Activated CD8-positive, alpha-beta memory T cell treated with anti-CD3 and anti-CD28 coated beads, Interleukin-2, amount 10 ng/mL, durations not matched to agents 7 days and 5 days (primary cell): ENCODE measurements at regions not wholly inside any gene's neighbourhood (a gene's known extent, or its start where the extent isn't known, plus 50 kb on each side); places are given as distances from the start of the nearest gene placed in this dataset.

Experiments used
- ATAC-seq: fragments of 150-1000 bp; cut with Tn5 transposase; one replicate; pipeline ENCODE4 v1.10.0; 2021; ENCODE audit warnings: moderate library complexity
- CTCF ChIA-PET: fragments of 350-600 bp; sonication (Branson Sonifier 250); formaldehyde crosslinking; loops from one replicate; lab custom pipeline; 2021; ENCODE audit warnings: antibody characterized with exemption; lab: Charles Lee
- DNase-seq: peaks from one replicate; pipeline ENCODE4 v3.0.0-alpha.2; 2020
- H3K27ac Mint-ChIP-seq: one replicate; pipeline ENCODE4 v1.8.0; 2021; ENCODE audit warnings: mild to moderate bottlenecking, mixed read lengths
- H3K27me3 Mint-ChIP-seq: one replicate; pipeline ENCODE4 v1.8.0; 2021; ENCODE audit warnings: mixed read lengths
- H3K36me3 Mint-ChIP-seq: one replicate; pipeline ENCODE4 v1.8.0; 2021; ENCODE audit warnings: mild to moderate bottlenecking, mixed read lengths
- H3K4me1 Mint-ChIP-seq: one replicate; pipeline ENCODE4 v1.8.0; 2021; ENCODE audit warnings: mixed read lengths
- H3K4me3 Mint-ChIP-seq: one replicate; pipeline ENCODE4 v1.8.0; 2021; ENCODE audit warnings: mild to moderate bottlenecking, moderate library complexity, mixed read lengths
- H3K9me3 Mint-ChIP-seq: one replicate; pipeline ENCODE4 v1.8.0; 2022; ENCODE audit warnings: low read depth, mixed read lengths

DNA sequence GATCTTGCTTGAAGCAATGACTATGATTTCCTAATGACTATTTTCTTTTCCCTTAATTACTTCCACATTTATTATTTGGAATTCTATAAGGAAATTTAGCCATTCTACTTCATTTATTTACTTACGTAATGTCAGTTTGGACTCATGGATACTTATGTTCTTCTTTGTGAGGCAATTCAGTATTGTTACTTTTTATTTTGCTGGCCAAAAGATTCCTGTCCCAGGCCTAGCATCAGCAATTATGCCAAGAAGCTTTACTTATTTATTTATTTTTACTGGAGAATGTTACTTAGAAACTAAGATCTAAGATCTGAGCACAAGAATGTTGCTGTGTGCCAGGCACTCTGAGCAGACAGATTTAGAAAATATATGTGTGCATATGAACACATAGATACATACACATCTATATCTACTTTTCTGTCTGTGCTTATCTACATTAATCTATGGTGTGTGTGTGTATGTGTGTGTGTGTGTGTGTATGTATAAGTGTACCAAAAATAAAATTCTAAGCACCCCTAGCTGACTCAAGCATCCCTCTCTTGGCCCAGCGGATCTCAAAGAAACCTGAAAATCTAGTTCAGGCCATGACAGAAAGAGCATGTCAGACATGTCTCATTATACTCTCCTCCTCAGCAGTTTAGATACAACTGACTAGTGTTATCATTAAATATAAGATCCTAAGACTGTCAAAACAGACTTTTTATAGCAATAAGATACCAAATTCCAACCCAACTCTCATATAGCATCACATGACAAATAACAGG lies 640.0 kb upstream of the GJE1 start:
- no peak overlapping the region for H3K27ac Mint-ChIP-seq
- no peak overlapping the region for H3K4me3 Mint-ChIP-seq
- H3K27me3 Mint-ChIP-seq, result no peaks in the 10 kb centered on the region
- H3K4me1 Mint-ChIP-seq, result peaks cover 7% of the 10 kb centered on the region
- H3K36me3 Mint-ChIP-seq, result peaks cover 2% of the 10 kb centered on the region
- ATAC-seq, result no peak
- no peaks in the 10 kb centered on the region for H3K9me3 Mint-ChIP-seq
- no peak for DNase-seq
- CTCF ChIA-PET, result no interaction called here

GRCh38 chr6:141491684-141492083 lies 641.0 kb upstream of the GJE1 start:
- CTCF ChIA-PET, result no interaction called here

GRCh38 chr6:141490982-141491381 lies 641.7 kb upstream of the GJE1 start:
- Mint-ChIP-seq H3K36me3 (peaks cover 8% of the 10 kb centered on the region), H3K27ac (no peak overlapping the region), H3K9me3 (no peaks in the 10 kb centered on the region), H3K27me3 (no peaks in the 10 kb centered on the region), H3K4me1 (peaks cover 9% of the 10 kb centered on the region), H3K4me3 (no peak overlapping the region)
- ATAC-seq (no peak), DNase-seq (no peak)
- CTCF ChIA-PET, result no interaction called here

More at GRCh38 chr6:141491684-141492083, 641.0 kb upstream of the GJE1 start:
- Mint-ChIP-seq H3K36me3 (peaks cover 5% of the 10 kb centered on the region), H3K4me3 (no peak overlapping the region), H3K4me1 (peaks cover 9% of the 10 kb centered on the region), H3K27me3 (no peaks in the 10 kb centered on the region), H3K27ac (no peak overlapping the region), H3K9me3 (no peaks in the 10 kb centered on the region)
- DNase-seq, result no peak
- no peak for ATAC-seq

- CTCF ChIA-PET, result interaction anchor here (0.7 to 1.4 kb wide), 2 partner anchors 8 to 73 kb away, joined by 3 to 5 read pairs; no protein-coding TSS in a partner anchor
These were observed 644.2 kb upstream of the GJE1 start for GRCh38 chr6:141488488-141488887.

GRCh38 chr6:141486942-141487341 lies 645.8 kb upstream of the GJE1 start:
- CTCF ChIA-PET, result no interaction called here
- ATAC-seq, result no peak
- H3K27ac Mint-ChIP-seq, result no peak overlapping the region
- no peak overlapping the region for H3K4me3 Mint-ChIP-seq
- H3K27me3 Mint-ChIP-seq, result no peaks in the 10 kb centered on the region
- H3K9me3 Mint-ChIP-seq, result no peaks in the 10 kb centered on the region
- H3K36me3 Mint-ChIP-seq, result peaks cover 23% of the 10 kb centered on the region
- DNase-seq, result no peak
- H3K4me1 Mint-ChIP-seq, result peaks cover 38% of the 10 kb centered on the region

More at GRCh38 chr6:141488488-141488887, 644.2 kb upstream of the GJE1 start:
- Mint-ChIP-seq H3K27ac (peak overlapping the region; percentile 73), H3K27me3 (no peaks in the 10 kb centered on the region), H3K4me1 (peaks cover 30% of the 10 kb centered on the region), H3K9me3 (no peaks in the 10 kb centered on the region), H3K4me3 (no peak overlapping the region), H3K36me3 (peaks cover 21% of the 10 kb centered on the region)
- ATAC-seq (no peak), DNase-seq (no peak)

- no peaks in the 10 kb centered on the region for H3K9me3 Mint-ChIP-seq
- CTCF ChIA-PET, result no interaction called here
- ATAC-seq (peak; percentile 74), DNase-seq (peak; percentile 74)
- H3K4me1 Mint-ChIP-seq, result peaks cover 42% of the 10 kb centered on the region
- no peaks in the 10 kb centered on the region for H3K27me3 Mint-ChIP-seq
- H3K4me3 Mint-ChIP-seq, result peak overlapping the region; percentile 42
- peaks cover 27% of the 10 kb centered on the region for H3K36me3 Mint-ChIP-seq
- H3K27ac Mint-ChIP-seq, result peak overlapping the region; percentile 98
These were observed 648.0 kb upstream of the GJE1 start for GRCh38 chr6:141484711-141485110.

DNA sequence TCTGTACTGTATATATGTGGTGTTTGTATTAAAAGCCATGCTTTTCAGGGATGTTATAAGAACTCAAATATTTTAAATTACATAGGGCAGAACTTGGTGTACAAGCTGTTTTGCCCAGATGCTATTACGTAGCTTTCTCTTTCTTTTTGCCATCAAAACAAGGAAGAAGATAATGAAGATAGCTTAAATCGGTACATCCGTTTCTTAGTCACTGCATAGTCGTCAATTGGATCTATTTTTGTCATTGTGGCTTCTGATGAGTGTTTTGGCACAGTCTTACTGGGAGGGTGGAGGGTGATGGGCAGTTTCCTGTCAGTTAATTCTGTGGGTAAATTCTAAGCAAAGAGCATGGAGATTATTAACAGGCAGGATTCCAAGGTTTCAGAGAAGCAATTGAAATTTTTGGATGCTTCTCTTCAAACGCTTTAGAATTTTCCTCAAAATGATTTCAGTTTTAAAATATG lies 649.1 kb upstream of the GJE1 start:
- Mint-ChIP-seq H3K36me3 (peaks cover 29% of the 10 kb centered on the region), H3K9me3 (no peaks in the 10 kb centered on the region), H3K27me3 (no peaks in the 10 kb centered on the region), H3K27ac (peak overlapping the region; percentile 98), H3K4me3 (peak overlapping the region; percentile 82), H3K4me1 (peaks cover 41% of the 10 kb centered on the region)
- DNase-seq, result peak; percentile 77
- CTCF ChIA-PET, result interaction anchor here (1.0 to 1.6 kb wide), 4 partner anchors 10 to 898 kb away, joined by 3 to 4 read pairs (median 4); no protein-coding TSS in a partner anchor
- ATAC-seq, result peak; percentile 95

DNA sequence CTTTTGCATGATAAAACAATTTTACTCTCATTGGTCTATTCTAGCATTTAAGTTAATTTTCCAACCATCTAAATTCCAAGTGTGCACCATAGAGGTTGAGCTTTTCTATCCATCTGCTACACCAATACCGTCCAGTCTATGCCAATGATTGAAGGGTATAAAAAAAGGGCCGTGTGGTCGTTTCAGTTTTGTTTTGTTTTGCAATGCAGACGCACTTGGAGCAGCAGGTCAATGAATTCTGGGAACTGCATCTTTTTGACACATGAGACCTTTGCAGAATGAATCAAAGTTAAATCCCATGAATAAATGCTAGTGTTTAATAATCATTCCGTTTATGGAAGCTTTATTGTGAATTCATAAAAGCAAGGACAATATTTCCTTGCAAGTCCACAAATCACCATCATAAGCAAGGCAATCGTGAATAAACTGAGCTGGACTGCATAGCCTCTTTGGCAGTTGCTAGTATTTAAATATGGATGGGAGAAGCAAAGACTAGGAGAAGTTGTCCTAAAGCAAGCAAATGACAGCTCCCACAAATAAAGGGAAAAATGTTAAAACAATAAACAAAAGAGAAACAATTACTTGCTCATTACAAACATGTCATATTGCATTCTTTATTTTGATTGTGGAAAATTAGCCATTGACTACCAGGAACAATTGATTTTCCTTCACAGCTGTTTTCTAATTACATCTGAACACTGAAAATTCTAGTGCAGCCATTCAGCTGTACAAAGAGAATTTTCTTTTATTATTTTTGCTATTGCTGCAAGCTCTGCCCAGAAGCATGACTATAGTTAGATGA lies 649.7 kb upstream of the GJE1 start:
- DNase-seq (peak; percentile 47), ATAC-seq (peak; percentile 40)
- Mint-ChIP-seq H3K4me3 (peak overlapping the region; percentile 82), H3K4me1 (peaks cover 35% of the 10 kb centered on the region), H3K27me3 (no peaks in the 10 kb centered on the region), H3K27ac (peak overlapping the region; percentile 98), H3K36me3 (peaks cover 29% of the 10 kb centered on the region), H3K9me3 (no peaks in the 10 kb centered on the region)
- CTCF ChIA-PET, result interaction anchor here (0.7 to 1.6 kb wide), 5 partner anchors 9 to 897 kb away, joined by 3 to 4 read pairs (median 3); no protein-coding TSS in a partner anchor

GRCh38 chr6:141475259-141475658 lies 657.5 kb upstream of the GJE1 start:
- DNase-seq (no peak), ATAC-seq (no peak)
- Mint-ChIP-seq H3K9me3 (no peaks in the 10 kb centered on the region), H3K4me3 (no peak overlapping the region), H3K36me3 (peaks cover 3% of the 10 kb centered on the region), H3K4me1 (peaks cover 2% of the 10 kb centered on the region), H3K27me3 (no peaks in the 10 kb centered on the region), H3K27ac (no peak overlapping the region)
- CTCF ChIA-PET, result no interaction called here

DNA sequence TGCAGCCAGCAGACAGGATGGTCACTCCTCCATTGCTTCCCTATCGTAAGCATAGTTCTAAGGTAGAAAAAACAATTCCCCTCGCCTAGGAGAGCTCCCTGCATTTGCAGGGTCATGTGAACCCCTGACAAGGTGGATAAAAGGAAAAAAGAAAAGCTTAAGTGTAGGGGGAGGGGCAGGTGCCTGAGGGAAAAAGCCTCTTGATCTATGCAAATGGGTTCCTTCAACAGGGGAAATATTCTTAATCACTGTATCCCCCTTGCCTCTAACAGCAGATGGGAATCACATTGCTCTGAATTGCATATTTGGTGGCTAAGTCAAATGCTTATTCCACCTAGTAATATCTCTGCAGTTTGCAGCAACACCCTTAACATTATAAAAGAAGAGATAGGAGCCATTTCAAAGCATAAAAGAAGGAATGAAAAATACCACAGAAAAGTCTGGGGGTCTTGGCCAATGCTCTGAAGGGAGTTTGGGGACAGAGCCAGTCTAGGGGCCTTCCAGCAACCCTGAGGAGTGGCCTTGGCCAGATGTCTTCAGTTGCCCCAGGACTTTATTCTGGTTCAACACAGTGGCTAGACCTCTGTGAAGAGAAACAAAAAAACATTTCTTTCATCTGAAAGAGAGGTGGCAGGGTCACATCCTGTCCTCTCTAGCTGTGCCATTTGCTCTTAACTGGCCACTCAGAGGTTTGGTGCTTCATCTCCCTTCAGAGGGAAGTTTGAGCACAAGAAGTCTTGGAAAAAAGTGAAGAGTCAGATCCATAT lies 660.4 kb upstream of the GJE1 start:
- no peak for ATAC-seq
- no peak for DNase-seq
- Mint-ChIP-seq H3K9me3 (no peaks in the 10 kb centered on the region), H3K36me3 (no peaks in the 10 kb centered on the region), H3K4me1 (peaks cover 2% of the 10 kb centered on the region), H3K27me3 (no peaks in the 10 kb centered on the region), H3K4me3 (no peak overlapping the region), H3K27ac (no peak overlapping the region)
- CTCF ChIA-PET, result interaction anchor here (1.1 kb wide), 1 partner anchor 11 kb away, joined by 3 read pairs; no protein-coding TSS in a partner anchor

DNA sequence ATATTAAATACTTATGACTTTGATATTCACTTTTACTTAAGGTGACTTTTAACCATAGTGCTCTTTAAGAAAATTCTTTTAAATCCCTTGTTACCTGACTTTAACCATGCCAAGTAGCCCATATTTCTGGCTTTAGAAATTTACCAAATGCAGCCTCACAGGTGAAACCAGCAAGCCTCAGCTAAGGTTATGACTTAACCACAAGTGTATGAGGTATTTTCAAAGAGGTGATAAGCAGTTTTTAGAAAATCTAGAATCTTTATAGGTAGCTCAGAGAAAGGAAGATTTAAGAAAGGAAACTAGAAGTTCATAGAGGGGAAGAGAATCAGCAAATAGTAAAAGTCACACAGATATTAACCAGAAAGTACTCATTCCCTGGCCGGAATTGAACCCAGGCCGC lies 661.9 kb upstream of the GJE1 start:
- H3K4me1 Mint-ChIP-seq, result peaks cover 2% of the 10 kb centered on the region
- CTCF ChIA-PET, result no interaction called here
- H3K27me3 Mint-ChIP-seq, result no peaks in the 10 kb centered on the region

GRCh38 chr6:141467881-141468280 lies 664.8 kb upstream of the GJE1 start:
- H3K4me3 Mint-ChIP-seq, result no peak overlapping the region
- H3K9me3 Mint-ChIP-seq, result no peaks in the 10 kb centered on the region
- H3K36me3 Mint-ChIP-seq, result peaks cover 3% of the 10 kb centered on the region
- H3K27me3 Mint-ChIP-seq, result no peaks in the 10 kb centered on the region
- DNase-seq (no peak), ATAC-seq (no peak)
- H3K27ac Mint-ChIP-seq, result no peak overlapping the region
- CTCF ChIA-PET, result no interaction called here
- H3K4me1 Mint-ChIP-seq, result peaks cover 11% of the 10 kb centered on the region

More for the DNA sequence above, 661.9 kb upstream of the GJE1 start:
- Mint-ChIP-seq H3K4me3 (no peak overlapping the region), H3K36me3 (peaks cover 2% of the 10 kb centered on the region), H3K9me3 (no peaks in the 10 kb centered on the region), H3K27ac (no peak overlapping the region)
- no peak for DNase-seq
- no peak for ATAC-seq

- CTCF ChIA-PET, result no interaction called here
- Mint-ChIP-seq H3K36me3 (peaks cover 5% of the 10 kb centered on the region), H3K4me3 (no peak overlapping the region), H3K4me1 (peaks cover 9% of the 10 kb centered on the region), H3K9me3 (no peaks in the 10 kb centered on the region), H3K27ac (no peak overlapping the region), H3K27me3 (no peaks in the 10 kb centered on the region)
- DNase-seq (no peak), ATAC-seq (no peak)
These were observed 665.7 kb upstream of the GJE1 start for GRCh38 chr6:141467041-141467440.
